Stimulated activated CD4-positive, alpha-beta T cell treated with anti-CD3 and anti-CD28 coated beads, TNF-alpha, amount 100 ng/mL, for 24 hours (primary cell): ENCODE measurements at regions not wholly inside any gene's neighbourhood (a gene's known extent, or its start where the extent isn't known, plus 50 kb on each side); places are given as distances from the start of the nearest gene placed in this dataset.

Experiments
- DNase-seq, 3 experiments: peaks; one replicate each; pipeline ENCODE4 v3.0.0-alpha.2; 2020; ENCODE audit warnings: low read depth in 3 of 3

- DNase-seq: no peak
Observed at GRCh38 chr5:124315741-124316415, 430.6 kb downstream of the ZNF608 start.

- no peak for DNase-seq
Observed at GRCh38 chr5:124310453-124310852, 436.0 kb downstream of the ZNF608 start.

DNA sequence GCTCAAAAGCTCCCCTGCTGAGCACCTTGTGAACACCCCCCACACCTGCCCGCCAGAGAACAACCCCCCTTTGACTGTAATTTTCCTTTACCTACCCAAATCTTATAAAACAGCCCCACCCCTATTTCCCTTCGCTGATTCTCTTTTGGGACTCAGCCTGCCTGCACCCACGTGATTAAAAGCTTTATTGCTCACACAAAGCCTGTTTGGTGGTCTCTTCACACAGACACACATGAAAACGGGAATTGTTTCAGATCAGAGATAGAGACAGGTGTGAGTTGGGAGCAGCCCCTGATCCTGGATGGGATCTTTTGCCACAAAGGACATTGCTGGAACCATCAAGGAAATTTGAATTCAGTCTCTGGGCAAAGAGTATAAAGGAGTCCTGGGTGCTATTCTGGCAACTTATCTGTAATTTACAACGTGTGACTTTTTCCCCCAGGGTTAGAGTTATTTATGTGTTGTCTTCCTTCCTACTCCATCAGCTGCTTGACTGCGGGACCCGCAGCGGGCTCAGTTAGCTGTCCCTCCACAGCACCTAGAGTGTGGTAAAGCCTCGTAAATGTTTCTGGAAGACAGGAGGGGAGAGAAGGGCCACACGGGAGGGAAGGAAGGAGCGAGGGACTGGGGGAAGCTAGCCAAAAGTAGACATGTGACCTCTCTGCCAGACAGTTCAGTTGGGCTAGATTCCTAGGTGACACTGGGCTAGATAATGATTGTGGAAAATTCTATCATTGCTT lies 437.0 kb downstream of the ZNF608 start:
- no peak for DNase-seq

DNA sequence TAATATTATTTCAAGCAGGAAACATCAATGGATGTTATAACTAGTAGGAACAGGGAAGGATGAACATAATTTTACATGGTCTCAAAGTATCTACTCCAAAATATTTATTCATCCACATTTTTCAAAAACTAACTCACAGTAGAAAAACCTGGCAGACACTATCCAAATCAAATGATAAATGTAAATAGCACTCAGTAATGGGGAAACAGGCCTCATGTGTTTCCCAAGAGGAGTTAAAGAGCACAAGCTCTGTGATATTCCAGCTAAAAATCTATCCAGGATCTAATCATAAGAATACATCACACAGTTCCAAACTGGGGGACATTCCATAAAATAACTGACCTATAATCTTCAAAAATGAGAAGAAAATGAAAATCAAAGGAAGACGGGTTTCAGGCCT lies 443.1 kb downstream of the ZNF608 start:
- no peak for DNase-seq

- DNase-seq: no peak
Observed at GRCh38 chr5:124302533-124302932, 443.9 kb downstream of the ZNF608 start.

DNA sequence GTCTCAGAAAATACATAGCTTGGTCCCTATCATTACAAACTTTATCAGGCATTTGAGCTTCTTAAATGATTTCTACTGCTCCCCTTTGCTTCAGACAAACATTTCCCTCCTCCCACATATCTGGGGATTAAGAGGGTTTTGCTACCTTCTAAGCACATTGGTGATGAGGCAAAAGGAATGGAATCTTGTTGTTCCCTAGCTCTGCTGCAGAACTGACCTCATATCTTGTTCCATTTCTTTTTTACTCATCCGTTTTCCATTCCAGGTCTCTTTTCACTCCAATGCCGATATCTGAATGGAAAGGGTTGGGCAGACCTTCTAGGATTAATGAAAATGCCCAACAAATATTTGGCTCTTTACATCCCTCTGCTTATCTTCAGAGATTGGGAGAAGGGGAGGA lies 444.6 kb downstream of the ZNF608 start:
- no peak for DNase-seq

- DNase-seq: no peak
Observed at GRCh38 chr5:124300815-124301621, 445.4 kb downstream of the ZNF608 start.

GRCh38 chr5:124297826-124298225 lies 448.6 kb downstream of the ZNF608 start:
- no peak for DNase-seq

GRCh38 chr5:124292322-124292855 lies 454.1 kb downstream of the ZNF608 start:
- DNase-seq: no peak

DNA sequence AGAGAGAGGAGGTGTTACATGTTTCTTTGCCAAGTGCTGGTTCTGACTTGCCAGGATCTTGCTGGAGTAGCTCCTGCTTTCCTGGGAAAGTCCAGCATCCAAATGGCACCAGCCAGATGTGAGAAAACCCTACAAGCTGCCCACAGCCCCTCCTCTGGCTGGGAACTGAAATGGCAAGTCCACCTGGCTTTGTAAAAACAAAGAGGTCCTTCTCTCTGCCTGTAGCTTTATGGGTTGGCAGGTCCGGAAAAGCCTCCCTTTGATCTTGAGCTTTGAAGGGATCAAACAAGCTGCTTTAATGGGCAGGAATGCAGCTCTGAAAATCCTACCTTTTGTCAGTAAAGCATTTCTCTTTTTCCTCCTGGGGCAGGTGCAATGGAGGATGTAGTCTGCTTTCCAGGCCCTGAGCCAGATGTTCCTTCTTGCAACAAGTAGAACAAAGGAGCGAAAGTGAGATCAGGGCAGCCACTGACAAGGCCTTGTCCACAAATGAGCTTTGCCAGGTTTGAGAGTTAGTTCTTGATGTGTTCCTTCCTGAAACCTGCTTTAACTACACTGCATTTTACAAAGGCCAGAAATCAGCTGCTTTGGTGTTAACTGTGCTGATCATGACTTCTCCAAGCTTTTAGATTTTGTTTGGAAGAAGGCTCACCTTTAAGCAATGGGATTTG lies 456.7 kb downstream of the ZNF608 start:
- no peak for DNase-seq

- DNase-seq: no peak
Observed at GRCh38 chr5:124289130-124289529, 457.3 kb downstream of the ZNF608 start.

DNA sequence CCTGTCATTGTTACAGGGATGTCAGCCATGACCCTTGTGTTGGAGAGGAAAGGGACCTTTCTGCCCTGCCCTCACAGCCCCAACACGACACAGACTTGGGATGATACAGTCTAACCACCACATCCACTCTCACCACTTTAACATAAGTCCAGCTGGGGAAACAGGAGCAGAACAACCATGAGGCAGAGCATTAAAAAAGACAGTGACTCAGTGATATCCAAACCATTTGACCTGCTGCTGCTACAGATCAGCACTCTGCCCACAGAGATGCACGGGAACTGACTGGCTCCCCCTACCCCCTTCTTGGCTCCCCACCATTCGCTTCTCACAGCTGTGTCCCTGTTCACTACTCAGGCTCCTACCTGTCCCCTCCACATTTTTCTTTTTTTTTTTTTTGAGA lies 458.6 kb downstream of the ZNF608 start:
- DNase-seq: no peak

DNA sequence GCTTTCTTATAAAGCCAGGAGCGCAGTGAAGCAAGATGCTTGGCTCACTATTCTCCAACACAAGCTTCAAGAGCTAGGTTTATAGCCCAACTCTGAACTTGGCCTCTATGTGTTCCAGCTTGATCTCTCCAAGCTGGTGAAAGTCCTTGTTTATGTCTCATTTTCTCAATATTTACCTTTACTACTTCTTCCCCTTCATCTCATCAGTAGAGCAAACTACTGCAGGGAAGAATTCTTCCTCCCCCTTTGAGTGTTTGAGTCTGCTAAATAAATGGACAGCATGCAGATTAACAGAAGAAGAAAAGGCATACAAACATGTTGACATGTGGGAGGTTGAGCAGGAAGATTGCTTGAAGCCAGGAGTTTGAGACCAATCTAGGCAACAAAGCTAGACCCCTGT lies 460.7 kb downstream of the ZNF608 start:
- no peak for DNase-seq

- no peak for DNase-seq
Observed at GRCh38 chr5:124285071-124285470, 461.4 kb downstream of the ZNF608 start.

GRCh38 chr5:124283031-124283430 lies 463.4 kb downstream of the ZNF608 start:
- no peak for DNase-seq

DNA sequence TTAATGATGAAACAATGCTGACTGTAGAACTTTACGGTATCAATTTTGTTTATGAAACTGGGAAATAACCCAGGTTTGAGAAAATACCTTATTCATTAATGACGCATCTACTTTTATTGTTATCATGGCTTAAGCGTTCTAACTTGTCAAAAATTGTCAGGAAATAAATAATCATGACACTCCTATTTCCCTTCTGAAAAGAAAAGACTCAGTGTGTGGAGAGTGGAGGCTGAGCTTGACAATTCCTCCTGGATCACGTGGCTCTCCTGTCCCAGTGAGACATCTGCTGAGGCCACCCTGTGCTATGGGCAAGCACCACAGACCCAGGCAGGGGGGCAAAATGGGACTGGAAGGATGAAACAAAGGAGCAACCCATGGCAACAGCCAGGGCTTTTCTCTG lies 466.4 kb downstream of the ZNF608 start:
- DNase-seq: no peak

DNA sequence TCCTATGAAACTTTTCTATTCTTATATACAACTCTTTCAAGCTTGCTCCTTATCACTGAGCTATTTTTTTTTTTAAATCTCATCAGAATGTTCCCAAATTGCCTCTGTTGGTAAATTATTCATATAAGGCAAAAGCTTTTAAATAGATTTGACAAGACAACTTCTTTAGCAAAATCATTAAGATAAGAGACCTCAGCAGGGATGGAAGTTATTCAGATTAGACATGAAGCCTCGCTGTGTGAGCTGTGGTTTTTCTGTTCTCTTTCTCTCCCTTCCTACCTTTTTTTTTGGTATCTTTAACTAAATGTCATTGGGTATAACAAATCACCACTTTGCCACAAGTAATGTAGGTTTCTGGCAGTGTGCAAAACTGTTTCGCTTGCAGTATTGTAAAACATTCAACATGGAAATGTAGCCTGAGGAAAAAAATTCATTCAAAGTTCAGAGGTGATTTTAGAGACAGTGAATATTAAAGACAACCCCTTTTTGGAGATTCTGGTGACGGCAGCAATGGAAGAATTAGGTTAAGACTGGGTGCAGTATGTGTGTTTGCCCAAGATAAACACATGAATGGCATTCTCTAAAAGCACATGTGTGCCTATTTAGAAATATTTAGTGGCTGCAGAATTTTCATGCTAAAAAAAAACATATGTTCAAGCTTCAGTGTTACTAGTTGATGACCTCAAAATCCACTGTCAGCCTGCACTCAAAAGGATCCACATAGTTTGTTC lies 467.1 kb downstream of the ZNF608 start:
- no peak for DNase-seq

GRCh38 chr5:124278636-124279035 lies 467.8 kb downstream of the ZNF608 start:
- DNase-seq: no peak

DNA sequence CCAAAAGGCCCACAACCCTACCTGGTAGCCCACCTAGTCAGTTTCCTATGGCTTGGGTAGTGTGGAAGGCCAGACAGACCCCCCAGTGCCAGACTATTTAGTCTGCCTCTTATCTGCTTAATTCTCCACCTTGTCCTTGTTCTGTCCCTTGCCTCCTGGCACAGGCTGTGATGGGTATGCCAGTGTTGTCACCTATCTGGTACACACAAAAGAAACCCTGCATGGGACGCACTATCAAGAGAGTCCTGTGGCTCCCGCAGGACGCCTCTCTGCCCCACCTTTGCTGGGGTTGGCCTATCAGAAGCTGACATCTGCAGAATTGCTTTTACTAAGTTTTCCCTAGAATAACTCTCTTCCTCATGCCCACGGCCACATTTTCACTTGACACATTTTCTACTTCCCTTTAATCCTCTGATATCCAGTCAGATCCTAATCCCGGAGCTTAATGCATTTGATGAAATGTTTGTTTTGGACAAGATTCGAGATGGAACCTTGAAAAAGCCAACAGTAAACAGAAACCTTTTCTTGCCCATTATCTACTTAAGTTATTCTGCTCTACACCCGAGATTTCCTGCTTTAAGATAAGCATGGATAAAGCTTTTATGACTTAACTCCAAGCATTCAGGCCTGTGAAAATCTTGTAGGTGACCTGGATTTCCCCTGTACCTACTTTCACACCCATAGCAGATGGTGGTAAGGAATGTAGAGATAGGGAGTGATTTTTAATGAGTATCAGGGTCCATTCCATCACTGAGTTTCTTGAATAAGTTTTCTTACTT lies 468.5 kb downstream of the ZNF608 start:
- DNase-seq: no peak

- no peak for DNase-seq
Observed at GRCh38 chr5:124276166-124276565, 470.3 kb downstream of the ZNF608 start.
